ENCODE measurements at regions not wholly inside any gene's neighbourhood (a gene's known extent, or its start where the extent isn't known, plus 50 kb on each side); places are given as distances from the start of the nearest gene placed in this dataset.
A peak's percentile ranks its signal among the peaks of the same experiment; 100 is the strongest.
"Not testable (repeated sequence)": the region's sequence is repeated elsewhere in the genome, so short reads cannot be mapped to it uniquely, and the experiment has no call there.

DNA sequence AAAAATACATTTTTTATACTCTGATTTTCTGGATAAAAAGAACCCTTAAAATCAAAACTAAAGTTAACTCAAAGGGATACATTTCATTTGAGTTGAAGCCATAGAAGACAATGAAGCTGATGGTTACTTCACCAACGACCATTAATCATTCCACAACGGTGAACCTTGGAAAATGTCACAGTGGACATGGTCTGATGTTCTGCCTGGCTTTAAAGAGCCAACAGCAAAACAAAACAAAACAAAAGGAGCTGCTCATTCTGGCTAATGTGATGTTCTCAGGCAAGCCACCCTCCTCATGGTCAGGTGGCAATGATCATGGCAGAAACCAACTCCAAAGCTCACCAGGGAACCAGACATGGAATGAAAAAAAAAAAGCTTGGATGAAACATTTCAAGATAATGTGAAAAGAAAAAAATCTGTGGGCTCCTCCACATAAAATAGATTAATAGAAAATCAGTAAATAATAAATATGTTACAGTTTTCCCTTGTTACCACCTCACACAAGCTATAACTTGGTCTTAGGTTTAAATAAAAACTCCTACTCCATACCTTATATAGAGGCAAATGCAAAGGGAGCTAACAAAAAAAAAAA lies 90.1 kb upstream of the SERTAD2 start:
- TF ChIP-seq, protein P1, sequence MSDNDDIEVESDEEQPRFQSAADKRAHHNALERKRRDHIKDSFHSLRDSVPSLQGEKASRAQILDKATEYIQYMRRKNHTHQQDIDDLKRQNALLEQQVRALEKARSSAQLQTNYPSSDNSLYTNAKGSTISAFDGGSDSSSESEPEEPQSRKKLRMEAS (IDR thresholded peaks at IDR 0.05; ENCODE audit: low read depth, low read length) = no peak
- TF ChIP-seq MYC (IDR thresholded peaks at IDR 0.05; ENCODE audit: low read depth, low read length) = no peak
- TF ChIP-seq, protein P2, sequence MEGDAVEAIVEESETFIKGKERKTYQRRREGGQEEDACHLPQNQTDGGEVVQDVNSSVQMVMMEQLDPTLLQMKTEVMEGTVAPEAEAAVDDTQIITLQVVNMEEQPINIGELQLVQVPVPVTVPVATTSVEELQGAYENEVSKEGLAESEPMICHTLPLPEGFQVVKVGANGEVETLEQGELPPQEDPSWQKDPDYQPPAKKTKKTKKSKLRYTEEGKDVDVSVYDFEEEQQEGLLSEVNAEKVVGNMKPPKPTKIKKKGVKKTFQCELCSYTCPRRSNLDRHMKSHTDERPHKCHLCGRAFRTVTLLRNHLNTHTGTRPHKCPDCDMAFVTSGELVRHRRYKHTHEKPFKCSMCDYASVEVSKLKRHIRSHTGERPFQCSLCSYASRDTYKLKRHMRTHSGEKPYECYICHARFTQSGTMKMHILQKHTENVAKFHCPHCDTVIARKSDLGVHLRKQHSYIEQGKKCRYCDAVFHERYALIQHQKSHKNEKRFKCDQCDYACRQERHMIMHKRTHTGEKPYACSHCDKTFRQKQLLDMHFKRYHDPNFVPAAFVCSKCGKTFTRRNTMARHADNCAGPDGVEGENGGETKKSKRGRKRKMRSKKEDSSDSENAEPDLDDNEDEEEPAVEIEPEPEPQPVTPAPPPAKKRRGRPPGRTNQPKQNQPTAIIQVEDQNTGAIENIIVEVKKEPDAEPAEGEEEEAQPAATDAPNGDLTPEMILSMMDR (IDR thresholded peaks at IDR 0.05; ENCODE audit: low read depth, low read length) = no peak
- TF ChIP-seq POLR2A (IDR thresholded peaks at IDR 0.05; ENCODE audit: extremely low read depth, insufficient read length) = no peak
- no peak overlapping the region for H3K4me3 ChIP-seq (ENCODE audit: low read depth, low read length)
- no peak for DNase-seq (ENCODE audit: low read depth)

DNA sequence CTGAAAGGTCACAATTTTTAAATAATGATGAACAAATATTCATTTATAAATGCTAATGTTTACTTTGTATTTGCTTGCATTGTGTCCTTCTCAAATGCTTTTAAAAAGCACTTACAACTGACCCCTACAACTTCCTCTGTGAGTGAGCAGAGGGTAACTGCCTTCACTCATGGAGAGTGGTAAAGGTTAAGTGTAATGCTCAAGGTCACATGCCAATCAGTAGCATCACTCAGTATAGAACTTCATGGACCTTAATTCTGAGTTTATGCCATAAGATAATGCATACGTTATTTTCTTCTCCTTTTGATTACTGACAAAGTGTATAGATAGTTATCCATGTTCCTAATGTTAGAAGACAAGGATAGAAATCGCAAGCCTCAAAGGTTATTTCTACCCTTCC lies 91.8 kb upstream of the SERTAD2 start:
- TF ChIP-seq, protein P1 (IDR thresholded peaks at IDR 0.05; ENCODE audit: low read depth, low read length) = no peak
- H3K4me3 ChIP-seq (ENCODE audit: low read depth, low read length) = no peak overlapping the region
- DNase-seq (ENCODE audit: low read depth) = peak; percentile 44

DNA sequence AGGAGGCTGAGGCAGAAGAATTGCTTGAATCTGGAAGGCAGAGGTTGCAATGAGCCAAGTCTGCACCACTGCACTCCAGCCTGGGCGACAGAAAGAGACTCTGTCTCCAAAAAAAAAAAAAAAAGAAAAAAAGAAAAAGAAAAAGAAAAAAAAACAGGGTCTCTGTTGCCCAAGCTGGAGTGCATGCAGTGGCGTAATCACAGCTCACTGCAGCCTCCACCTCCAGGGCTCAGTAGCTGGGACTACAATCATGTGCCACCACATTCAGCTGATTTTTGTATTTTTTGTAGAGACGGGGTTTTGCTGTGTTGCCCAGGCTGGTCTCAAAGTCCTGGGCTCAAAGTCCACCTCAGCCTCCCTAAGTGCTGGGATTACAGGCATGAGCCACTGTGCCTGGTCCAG lies 94.0 kb upstream of the SERTAD2 start:
- DNase-seq (ENCODE audit: low read depth) = peak; percentile 52

DNA sequence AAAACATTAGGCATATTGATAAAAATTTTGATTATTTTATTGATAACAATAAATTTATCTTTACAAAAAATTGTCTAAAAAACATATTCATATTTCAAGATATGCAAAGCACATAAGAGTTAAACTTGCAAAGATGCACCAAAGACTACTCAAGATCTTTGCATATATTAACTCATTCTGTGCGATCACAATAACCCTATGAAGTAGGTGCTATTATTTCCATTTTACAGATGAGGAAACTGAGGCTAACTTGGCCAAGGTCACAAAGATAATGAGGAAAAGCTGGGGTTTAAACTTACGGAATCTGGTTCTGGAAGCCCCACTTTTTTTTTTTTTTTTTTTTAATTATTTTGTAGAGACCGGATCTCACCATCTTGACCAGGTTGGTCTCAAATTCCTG lies 94.4 kb upstream of the SERTAD2 start:
- DNase-seq (ENCODE audit: low read depth) = no peak
- no peak overlapping the region for H3K4me3 ChIP-seq (ENCODE audit: low read depth, low read length)
- TF ChIP-seq POLR2A (IDR thresholded peaks at IDR 0.05; ENCODE audit: extremely low read depth, insufficient read length) (no peak), MYC (IDR thresholded peaks at IDR 0.05; ENCODE audit: low read depth, low read length) (no peak)
- TF ChIP-seq, protein P1 (IDR thresholded peaks at IDR 0.05; ENCODE audit: low read depth, low read length) = no peak
- TF ChIP-seq, protein P2 (IDR thresholded peaks at IDR 0.05; ENCODE audit: low read depth, low read length) = no peak

More for the DNA sequence above, 94.0 kb upstream of the SERTAD2 start:
- H3K4me3 ChIP-seq (ENCODE audit: low read depth, low read length) = not testable (repeated sequence)

DNA sequence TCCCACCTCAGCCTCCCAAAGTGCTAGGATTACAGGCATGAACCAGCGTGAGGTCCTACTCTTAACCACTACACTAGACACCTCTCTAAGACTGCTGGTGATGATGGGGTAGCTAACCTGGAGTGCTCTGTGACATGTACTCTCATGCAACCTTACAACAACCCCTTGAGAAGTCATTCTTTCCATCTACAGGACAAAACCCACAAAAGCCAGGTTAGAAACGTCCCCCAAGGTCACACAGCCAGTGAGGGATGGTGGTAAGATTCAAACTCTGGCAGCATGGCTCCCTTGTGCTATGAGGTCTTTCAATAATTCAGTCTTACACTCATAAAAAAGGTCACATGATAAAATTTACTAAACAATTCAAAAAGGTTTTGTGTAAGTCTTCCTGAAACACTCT lies 94.8 kb upstream of the SERTAD2 start:
- no peak overlapping the region for H3K4me3 ChIP-seq (ENCODE audit: low read depth, low read length)

DNA sequence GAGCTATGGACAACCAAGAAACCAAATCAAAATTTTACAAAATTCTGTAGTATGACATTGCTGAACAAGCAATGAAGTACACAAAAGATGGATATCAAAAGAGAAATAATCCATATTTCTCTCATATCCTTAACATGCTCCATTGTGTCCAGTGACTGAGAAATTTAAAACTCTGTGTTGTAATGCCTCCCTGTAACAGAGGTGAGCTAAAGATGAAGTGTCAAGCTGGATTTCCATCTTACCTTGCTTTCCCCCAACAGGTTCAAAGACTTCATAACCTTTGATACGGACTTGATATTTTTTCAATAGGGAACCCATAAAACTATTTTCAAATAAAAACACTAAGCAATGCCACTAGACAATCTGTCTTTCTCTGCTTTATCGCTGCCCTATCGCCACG lies 95.7 kb upstream of the SERTAD2 start:
- no peak for DNase-seq (ENCODE audit: low read depth)
- TF ChIP-seq, protein P1 (IDR thresholded peaks at IDR 0.05; ENCODE audit: low read depth, low read length) = no peak
- TF ChIP-seq POLR2A (IDR thresholded peaks at IDR 0.05; ENCODE audit: extremely low read depth, insufficient read length) (no peak), MYC (IDR thresholded peaks at IDR 0.05; ENCODE audit: low read depth, low read length) (no peak)
- peak overlapping the region; percentile 76 for H3K4me3 ChIP-seq (ENCODE audit: low read depth, low read length)

More for the DNA sequence above, 94.8 kb upstream of the SERTAD2 start:
- DNase-seq (ENCODE audit: low read depth) = no peak
- TF ChIP-seq POLR2A (IDR thresholded peaks at IDR 0.05; ENCODE audit: extremely low read depth, insufficient read length) = no peak
- TF ChIP-seq MYC (IDR thresholded peaks at IDR 0.05; ENCODE audit: low read depth, low read length) = no peak
- TF ChIP-seq, protein P1 (IDR thresholded peaks at IDR 0.05; ENCODE audit: low read depth, low read length) = no peak
- TF ChIP-seq, protein P2 (IDR thresholded peaks at IDR 0.05; ENCODE audit: low read depth, low read length) = no peak

DNA sequence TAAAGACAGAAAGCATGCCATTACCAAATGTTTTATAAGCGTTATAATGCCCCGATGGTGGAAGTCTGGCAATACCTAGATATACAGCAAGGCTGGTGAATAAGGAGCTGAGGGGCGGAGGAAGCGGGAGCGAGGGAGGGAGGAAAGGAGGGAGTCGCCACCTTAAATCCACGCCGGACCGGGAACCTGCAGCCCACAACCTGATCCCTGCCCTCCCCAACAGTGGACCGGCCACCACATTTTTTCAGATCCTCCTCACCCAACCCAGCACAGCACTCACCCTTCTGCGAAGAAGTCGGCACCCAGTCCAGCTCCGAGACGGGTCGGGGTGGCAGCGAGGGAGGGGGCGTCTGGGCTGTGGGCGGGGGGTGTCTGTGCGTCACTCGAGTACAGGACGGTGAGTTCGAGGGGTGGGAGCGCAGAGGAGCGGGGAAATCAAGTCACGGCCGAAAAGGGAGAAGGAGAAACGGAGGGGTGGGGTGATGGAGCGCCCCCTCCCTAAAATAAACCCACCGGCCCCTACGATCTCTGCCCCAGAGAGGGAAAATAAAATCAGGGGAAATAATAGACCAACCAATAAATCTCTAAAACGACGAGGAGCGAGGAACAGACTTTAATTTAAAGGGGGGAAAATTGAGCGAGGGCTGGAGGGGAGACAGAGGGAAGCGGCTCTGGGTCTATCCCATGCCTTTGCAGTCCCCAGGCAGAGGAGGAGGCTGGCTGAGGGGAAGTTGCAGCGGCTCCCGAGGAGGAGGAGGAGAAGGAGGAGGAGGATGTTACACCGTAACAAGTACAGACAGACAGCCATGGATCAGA lies 96.5 kb upstream of the SERTAD2 start:
- TF ChIP-seq, protein P2 (IDR thresholded peaks at IDR 0.05; ENCODE audit: low read depth, low read length) = no peak
- no peak for TF ChIP-seq POLR2A (IDR thresholded peaks at IDR 0.05; ENCODE audit: extremely low read depth, insufficient read length)
- TF ChIP-seq MYC (IDR thresholded peaks at IDR 0.05; ENCODE audit: low read depth, low read length) = no peak
- TF ChIP-seq, protein P1 (IDR thresholded peaks at IDR 0.05; ENCODE audit: low read depth, low read length) = no peak
- DNase-seq (ENCODE audit: low read depth) = peak; percentile 62
- H3K4me3 ChIP-seq (ENCODE audit: low read depth, low read length) = peak overlapping the region; percentile 76

All from NB4 (cell line).